Islet of Langerhans (tissue), 1 donor: ENCODE measurements at regions not wholly inside any gene's neighbourhood (a gene's known extent, or its start where the extent isn't known, plus 50 kb on each side); places are given as distances from the start of the nearest gene placed in this dataset.
"Not testable (repeated sequence)": the region's sequence is repeated elsewhere in the genome, so short reads cannot be mapped to it uniquely, and the experiment has no call there.

Source experiments
- FAIRE-seq: peaks from one replicate; lab custom pipeline; 2011; peaks lifted over from hg19 to GRCh38; lab: Jason Lieb, UNC

DNA sequence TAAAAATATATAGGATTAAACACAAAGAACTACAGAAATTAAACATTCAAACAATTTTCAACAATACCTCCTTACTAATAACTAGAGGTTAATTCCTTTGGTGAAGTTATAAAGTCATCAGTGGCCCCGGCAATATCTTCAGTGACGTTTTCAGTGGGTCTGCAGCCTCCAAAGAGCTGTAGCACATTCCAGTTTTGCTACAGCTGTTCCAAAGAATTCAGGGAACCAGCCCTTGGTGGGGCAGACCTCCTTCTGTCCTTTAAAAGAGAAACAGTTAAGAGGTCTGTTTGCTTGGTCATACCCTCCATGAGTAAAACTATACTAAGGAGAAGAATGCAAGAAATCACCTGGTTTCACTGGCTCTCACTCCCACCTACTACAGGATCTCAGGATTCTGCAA, 99.2 kb upstream of the ZDHHC17 start:
- FAIRE-seq: no peak

GRCh38 chr12:76666290-76666835, 97.6 kb upstream of the ZDHHC17 start:
- FAIRE-seq: no peak

- no peak for FAIRE-seq
Observed at GRCh38 chr12:76669981-76670380, 93.9 kb upstream of the ZDHHC17 start.

DNA sequence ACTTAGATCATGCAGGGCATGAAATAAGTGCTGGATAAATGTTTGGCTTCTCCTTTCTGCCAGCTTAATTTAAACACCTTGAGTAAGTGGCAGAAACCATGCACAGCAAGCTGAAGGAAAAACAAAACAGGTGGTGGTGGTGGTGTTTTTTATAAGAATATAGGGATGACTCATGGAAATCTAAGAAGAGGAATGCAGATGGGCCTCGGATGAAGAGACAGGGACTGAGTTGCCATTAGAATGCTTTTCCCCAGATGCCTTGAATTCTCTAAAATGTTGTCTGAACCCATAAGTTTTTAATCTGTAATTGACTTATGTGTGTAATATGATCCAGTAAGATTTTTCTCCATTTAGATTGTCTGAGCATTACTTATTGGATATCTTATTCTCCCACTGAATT, 93.1 kb upstream of the ZDHHC17 start:
- FAIRE-seq: no peak

GRCh38 chr12:76674669-76675315, 89.1 kb upstream of the ZDHHC17 start:
- no peak for FAIRE-seq

GRCh38 chr12:76676261-76676660, 87.7 kb upstream of the ZDHHC17 start:
- FAIRE-seq: not testable (repeated sequence)

DNA sequence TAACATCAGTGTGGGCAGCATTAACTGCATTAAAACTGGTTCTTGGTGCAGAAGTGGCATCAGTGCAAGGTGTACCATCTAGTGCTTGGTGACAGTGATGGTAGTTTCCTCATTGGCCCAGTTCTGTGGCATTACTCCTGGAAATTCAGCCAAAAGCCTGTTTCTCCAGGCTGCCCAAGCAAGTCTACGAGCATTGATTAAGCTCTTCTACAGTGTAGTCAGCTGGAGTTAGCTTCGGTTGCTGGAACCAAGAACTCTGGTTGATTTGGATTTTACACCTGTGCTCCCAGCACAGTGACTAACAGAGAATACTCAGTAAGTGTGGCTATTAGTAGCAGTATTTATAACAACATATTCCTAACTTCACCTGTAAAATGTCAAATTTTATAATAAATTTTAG, 84.9 kb upstream of the ZDHHC17 start:
- no peak for FAIRE-seq

DNA sequence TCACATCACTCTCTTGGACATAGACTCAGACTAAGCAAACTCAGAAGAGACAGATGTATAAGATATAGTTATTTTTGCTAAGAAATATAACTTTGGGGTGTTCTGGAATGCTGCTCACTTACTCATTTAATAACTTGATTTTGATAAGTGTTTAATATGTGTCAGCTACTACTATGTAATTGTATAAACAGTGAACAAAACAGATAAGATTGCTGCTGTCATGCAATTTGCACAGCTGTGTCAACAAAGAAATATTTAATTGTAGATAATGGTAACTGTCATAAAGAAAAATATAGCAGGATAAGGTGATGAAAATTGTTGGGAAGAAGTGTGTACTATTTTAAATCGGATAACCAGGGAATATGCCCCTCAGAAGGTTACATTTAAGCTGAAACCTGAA, 84.1 kb upstream of the ZDHHC17 start:
- FAIRE-seq: no peak

DNA sequence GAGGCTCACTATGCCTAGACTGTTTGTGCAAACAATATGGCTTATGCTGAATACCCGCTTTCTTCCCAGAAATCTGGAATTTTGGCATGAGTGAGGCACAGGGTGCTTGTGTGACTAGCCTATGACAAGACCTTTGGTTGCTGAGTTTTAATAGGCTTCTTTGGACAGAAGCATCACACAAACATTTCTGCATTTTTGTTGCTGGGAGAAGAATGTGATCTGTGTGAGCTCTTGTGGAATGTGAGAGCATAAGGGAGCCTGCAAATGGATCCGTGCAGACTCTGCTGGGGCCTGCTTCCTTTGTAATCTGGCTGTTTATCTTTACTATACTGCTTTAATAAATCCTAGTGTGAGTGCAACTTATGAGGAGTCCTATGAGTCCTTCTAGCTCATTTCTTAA, 83.0 kb upstream of the ZDHHC17 start:
- no peak for FAIRE-seq

DNA sequence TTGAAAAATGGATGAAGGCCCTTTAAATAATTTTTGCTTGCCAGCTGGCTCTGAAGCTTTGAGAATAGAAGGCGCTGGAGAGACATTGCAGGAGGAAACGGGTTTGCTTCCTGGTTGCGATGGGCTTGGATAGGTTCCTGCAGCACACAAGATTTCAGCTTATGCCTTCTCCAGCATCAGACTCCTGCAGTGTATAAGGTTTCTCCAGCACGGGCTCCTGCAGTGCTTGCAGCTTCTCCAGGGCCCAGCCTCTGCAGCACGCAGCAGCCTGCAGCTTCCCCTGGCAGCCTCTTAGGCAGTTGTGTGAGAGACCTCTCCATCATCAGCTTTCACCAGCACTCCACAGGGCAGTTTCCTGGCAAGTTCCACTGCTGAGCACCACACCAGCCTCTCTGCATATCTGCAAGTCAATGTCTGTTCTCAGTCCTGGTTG, 78.7 kb upstream of the ZDHHC17 start:
- FAIRE-seq: no peak

- no peak for FAIRE-seq
Observed at GRCh38 chr12:76687981-76688380, 75.9 kb upstream of the ZDHHC17 start.

DNA sequence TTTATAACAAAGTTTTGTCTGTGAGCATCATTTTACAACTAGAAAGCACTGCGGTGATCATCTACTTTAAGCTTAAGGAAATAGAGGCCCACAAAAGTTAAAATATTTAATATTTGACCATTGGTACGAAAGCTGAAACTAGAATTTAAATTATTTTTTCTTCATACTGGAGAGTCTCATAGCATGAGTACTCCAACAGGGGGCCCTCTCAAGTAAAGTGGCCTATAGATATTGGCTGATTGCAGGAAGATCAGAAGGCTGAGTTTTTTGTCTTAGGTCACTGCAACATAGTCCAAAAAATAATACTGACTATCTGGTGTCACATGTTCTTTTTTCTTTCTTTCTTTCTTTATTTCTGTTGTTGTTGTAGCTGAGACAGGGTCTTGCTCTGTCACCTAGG, 75.3 kb upstream of the ZDHHC17 start:
- FAIRE-seq: no peak

DNA sequence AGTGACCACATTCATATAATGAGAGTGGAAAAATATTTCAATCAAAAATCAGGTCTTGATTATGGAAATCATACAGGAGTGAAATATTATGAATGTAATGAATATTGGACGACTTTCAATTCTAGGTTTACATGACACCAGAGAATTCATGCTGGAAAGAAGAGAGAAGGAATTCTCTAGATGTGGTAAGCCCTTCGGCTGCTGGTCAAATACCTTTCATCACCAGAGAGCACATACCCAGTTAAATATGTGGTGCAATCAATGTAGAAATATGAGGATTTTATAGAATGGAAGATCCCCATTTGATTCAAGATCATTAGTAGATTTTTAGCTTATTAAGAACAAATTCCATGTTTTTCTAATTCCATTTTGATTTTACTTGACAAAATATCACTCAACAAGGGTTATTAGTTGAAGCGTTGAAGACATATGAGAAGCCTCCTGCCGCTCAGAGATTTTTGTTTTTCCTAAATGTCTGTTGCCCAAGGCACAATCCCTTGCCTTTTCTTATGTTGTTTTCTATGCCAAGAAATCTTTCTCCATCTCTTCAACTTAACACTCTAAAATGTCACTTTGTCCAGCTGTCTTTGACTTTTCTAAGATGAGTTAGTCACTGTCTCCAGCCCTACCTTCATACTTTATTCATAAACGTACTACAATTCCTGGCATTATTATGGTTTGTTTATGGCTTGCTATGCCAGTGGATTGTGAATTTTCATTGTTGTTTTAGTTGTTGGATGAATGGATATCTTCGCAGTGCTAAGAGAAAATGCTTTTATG, 72.8 kb upstream of the ZDHHC17 start:
- FAIRE-seq: no peak

GRCh38 chr12:76692846-76693245, 71.1 kb upstream of the ZDHHC17 start:
- no peak for FAIRE-seq

GRCh38 chr12:76694369-76694768, 69.5 kb upstream of the ZDHHC17 start:
- FAIRE-seq: no peak

DNA sequence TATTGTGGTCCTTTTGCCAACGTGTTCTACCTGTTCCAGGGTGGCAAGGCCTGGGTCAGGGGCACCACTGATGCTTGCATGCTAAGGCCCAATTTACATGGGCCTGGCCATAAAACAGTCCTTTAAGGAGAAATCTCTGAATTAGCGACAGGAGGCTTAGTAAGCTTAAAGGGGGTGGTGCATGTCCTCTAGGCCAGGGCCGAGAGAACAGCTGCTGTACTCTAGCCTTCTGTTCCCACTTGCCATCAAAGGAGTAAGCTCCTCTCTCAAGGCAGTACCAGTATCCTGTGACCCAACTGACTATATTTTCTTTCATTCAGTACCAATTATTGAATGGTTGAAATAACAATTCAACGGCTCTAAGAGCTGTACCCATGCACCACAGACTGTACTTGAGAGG, 67.7 kb upstream of the ZDHHC17 start:
- no peak for FAIRE-seq

- FAIRE-seq: no peak
Observed at GRCh38 chr12:76697849-76698248, 66.1 kb upstream of the ZDHHC17 start.

- no peak for FAIRE-seq
Observed at GRCh38 chr12:76698316-76698715, 65.6 kb upstream of the ZDHHC17 start.

DNA sequence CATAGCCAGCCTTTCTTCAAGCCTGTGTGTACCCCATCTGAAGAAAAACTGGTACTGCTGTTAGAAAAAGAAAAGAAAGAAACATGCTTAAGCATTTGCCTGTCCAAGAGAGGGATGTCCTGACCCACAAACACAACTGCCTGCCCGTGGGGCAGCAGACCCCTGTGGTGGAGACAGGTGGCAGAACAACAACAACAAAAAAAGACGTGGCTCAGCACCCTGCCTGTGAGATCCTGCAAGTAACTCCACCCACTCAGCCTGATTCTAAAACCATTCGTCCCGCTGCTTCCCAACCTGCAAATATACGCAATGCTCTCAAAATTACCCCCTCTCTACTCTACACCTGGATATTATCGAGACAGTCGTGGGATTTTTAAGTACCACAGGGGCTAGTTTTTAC, 64.9 kb upstream of the ZDHHC17 start:
- no peak for FAIRE-seq

DNA sequence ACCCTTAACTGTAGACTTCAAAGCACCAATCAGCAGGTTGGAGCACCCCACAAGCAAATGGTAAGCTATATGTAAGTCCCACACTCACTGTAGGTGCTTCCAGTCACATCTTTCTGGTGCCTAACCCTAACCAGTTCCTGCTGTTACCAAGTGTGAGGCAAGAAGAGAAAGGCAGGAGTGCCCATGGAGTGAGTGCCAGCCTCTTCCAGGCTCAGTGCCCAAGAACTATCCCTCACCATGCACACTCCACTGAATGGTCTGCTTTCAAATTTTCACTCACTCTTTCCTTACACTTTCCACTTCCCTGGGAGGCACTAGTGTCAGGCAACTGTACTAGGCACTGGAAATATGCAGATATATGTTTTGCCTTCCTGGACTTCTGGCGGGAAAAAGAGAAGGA, 62.2 kb upstream of the ZDHHC17 start:
- no peak for FAIRE-seq

GRCh38 chr12:76702946-76703345, 61.0 kb upstream of the ZDHHC17 start:
- FAIRE-seq: no peak

DNA sequence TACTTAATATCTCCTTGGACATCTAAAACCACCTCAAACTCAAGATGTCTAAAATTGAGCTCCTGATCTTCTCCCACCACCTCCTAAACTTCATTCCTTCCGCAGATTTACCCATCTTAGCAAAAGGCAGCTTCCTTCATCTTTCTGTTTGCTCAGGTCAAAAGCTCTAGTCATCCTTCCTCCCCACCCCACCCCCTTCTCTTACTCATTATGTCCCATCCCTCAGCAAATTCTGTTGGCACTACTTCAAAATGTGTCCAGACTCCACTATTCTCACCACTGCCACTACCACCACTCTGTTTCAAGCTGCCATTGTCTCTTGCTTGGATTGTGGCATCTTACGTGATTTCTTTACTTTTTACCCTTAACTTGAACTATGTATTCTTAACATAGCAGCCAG, 59.2 kb upstream of the ZDHHC17 start:
- FAIRE-seq: no peak

DNA sequence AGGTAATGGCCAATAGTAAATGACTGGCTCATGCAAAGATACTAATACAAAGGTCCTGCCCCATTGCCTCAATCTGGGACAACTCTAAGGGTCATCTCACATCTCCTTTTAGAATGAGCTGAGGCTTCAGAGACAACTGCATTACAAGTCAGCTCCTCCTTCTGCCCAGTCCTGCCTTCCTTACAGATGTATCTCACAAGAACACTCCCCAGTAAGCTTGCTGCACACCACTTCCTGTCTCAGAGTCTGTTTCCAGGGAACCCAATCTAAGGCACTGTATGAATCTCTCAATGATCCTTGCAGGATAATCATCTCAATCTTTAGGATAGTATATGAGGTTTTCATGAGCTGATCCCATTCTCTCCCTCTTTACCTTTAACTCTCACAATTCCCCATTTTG, 57.8 kb upstream of the ZDHHC17 start:
- no peak for FAIRE-seq

GRCh38 chr12:76706761-76707160, 57.2 kb upstream of the ZDHHC17 start:
- FAIRE-seq: no peak
